UCSD-AML1 (cell line): ENCODE measurements at regions not wholly inside any gene's neighbourhood (a gene's known extent, or its start where the extent isn't known, plus 50 kb on each side); places are given as distances from the start of the nearest gene placed in this dataset.
"Not testable (repeated sequence)": the region's sequence is repeated elsewhere in the genome, so short reads cannot be mapped to it uniquely, and the experiment has no call there.

Experiments used
- DNase-seq: peaks from one replicate; lab custom pipeline; 2025; ENCODE audit not compliant: unreplicated experiment; lab: John Stamatoyannopoulos, UW

GRCh38 chr2:3115301-3116042 is 262.1 kb downstream of the EIPR1 start:
- DNase-seq, result no peak

- DNase-seq, result no peak
These were observed 263.0 kb downstream of the EIPR1 start for GRCh38 chr2:3114406-3115185.

GRCh38 chr2:3113769-3114168 is 263.8 kb downstream of the EIPR1 start:
- DNase-seq, result no peak

GRCh38 chr2:3113122-3113521 is 264.5 kb downstream of the EIPR1 start:
- DNase-seq, result no peak

- DNase-seq, result no peak
These were observed 265.1 kb downstream of the EIPR1 start for GRCh38 chr2:3112553-3112952.

GRCh38 chr2:3112131-3112530 is 265.5 kb downstream of the EIPR1 start:
- no peak for DNase-seq

GRCh38 chr2:3110994-3111666 is 266.5 kb downstream of the EIPR1 start:
- DNase-seq, result no peak

GRCh38 chr2:3110555-3110954 is 267.1 kb downstream of the EIPR1 start:
- no peak for DNase-seq

GRCh38 chr2:3108710-3109702 is 268.6 kb downstream of the EIPR1 start:
- DNase-seq, result no peak

- no peak for DNase-seq
These were observed 269.5 kb downstream of the EIPR1 start for GRCh38 chr2:3108105-3108504.

GRCh38 chr2:3107567-3107966 is 270.1 kb downstream of the EIPR1 start:
- no peak for DNase-seq

GRCh38 chr2:3105814-3106569 is 271.6 kb downstream of the EIPR1 start:
- no peak for DNase-seq

GRCh38 chr2:3104958-3105813 is 272.4 kb downstream of the EIPR1 start:
- not testable (repeated sequence) for DNase-seq

GRCh38 chr2:3104261-3104660 is 273.4 kb downstream of the EIPR1 start:
- DNase-seq, result no peak

- no peak for DNase-seq
These were observed 274.6 kb downstream of the EIPR1 start for GRCh38 chr2:3102922-3103569.

- DNase-seq, result no peak
These were observed 275.3 kb downstream of the EIPR1 start for GRCh38 chr2:3102081-3102921.
